H1 (cell line): ENCODE measurements at regions not wholly inside any gene's neighbourhood (a gene's known extent, or its start where the extent isn't known, plus 50 kb on each side); places are given as distances from the start of the nearest gene placed in this dataset.

Experiments
- BACH1 ChIP-seq: IDR thresholded peaks from 2 replicates; pipeline ENCODE4 v1.6.1; 2012; ENCODE audit warnings: low read length, improper control_type of control experiment
- CREB1 ChIP-seq: IDR thresholded peaks from 2 replicates; pipeline ENCODE4 v1.6.1; 2012; ENCODE audit warnings: inconsistent platforms
- EP300 ChIP-seq, 2 experiments: IDR thresholded peaks; 1 replicate in 1 of 2; 2 replicates in 1 of 2; pipeline ENCODE4 v1.6.1; 2011 to 2012; ENCODE audit warnings: low read depth in 2 of 2, low read length in 2 of 2, mild to moderate bottlenecking in 2 of 2, borderline replicate concordance in 1 of 2, inconsistent platforms in 1 of 2, moderate library complexity in 1 of 2
- SRF ChIP-seq: IDR thresholded peaks from 2 replicates; pipeline ENCODE4 v1.6.1; 2011; ENCODE audit warnings: mild to moderate bottlenecking, low read depth, low read length, moderate library complexity
- TF ChIP-seq, protein P1 (sequence below): IDR thresholded peaks from 2 replicates; pipeline ENCODE4 v1.6.1; 2012; ENCODE audit warnings: inconsistent platforms

- TF ChIP-seq EP300 (IDR thresholded peaks at IDR 0.05; ENCODE audit: borderline replicate concordance in 1 of 2, low read depth in 2 of 2, low read length in 2 of 2) (no peak), CREB1 (no peak), BACH1 (no peak), SRF (no peak)
- TF ChIP-seq, protein P1, sequence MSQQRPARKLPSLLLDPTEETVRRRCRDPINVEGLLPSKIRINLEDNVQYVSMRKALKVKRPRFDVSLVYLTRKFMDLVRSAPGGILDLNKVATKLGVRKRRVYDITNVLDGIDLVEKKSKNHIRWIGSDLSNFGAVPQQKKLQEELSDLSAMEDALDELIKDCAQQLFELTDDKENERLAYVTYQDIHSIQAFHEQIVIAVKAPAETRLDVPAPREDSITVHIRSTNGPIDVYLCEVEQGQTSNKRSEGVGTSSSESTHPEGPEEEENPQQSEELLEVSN = no peak
Observed at GRCh38 chr17:45689451-45689850, 94.7 kb upstream of the CRHR1 start (continued).
